Mesenteric fat pad (tissue), 1 donor: ENCODE measurements at regions not wholly inside any gene's neighbourhood (a gene's known extent, or its start where the extent isn't known, plus 50 kb on each side); places are given as distances from the start of the nearest gene placed in this dataset.
"Not testable (repeated sequence)": the region's sequence is repeated elsewhere in the genome, so short reads cannot be mapped to it uniquely, and the experiment has no call there.

ENCODE experiments used
- DNase-seq: peaks from one replicate; pipeline ENCODE4 v3.0.0-alpha.2; 2020; ENCODE audit warnings: low spot score
- donor health status: DM: yes; HTN: yes; CAD: no.

GRCh38 chr17:70691150-70691549 lies 521.8 kb downstream of the KCNJ2 start:
- DNase-seq = no peak

GRCh38 chr17:70699408-70699807 lies 530.1 kb downstream of the KCNJ2 start:
- no peak for DNase-seq

DNA sequence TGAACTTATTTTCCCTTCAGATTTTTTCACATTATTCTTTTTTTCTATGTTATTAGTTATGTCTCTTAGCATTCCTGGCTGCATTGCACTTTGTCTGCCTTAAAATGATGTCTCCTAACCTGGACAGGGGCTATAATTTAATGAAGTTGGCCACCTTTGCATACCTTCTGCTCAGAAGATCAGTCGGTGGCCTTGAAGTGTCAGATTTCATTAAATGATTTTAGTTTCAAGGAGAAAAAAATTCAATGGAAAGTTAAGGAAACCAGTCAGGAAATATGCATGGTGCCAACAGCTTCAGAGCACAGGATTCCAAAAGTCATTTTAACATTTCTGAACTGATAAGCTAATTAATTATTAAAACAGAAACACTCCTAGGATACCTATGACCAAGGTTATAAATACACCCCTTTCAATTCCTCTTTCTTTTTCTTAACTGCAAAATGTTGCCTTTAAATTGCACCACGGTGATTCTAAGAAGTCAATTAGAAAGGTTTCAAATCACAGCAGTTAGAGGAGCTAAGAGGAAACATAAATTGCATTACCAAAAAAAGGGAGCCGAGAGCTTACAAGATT lies 533.4 kb downstream of the KCNJ2 start:
- DNase-seq = no peak

GRCh38 chr17:70709596-70709995 lies 540.3 kb downstream of the KCNJ2 start:
- DNase-seq = no peak

DNA sequence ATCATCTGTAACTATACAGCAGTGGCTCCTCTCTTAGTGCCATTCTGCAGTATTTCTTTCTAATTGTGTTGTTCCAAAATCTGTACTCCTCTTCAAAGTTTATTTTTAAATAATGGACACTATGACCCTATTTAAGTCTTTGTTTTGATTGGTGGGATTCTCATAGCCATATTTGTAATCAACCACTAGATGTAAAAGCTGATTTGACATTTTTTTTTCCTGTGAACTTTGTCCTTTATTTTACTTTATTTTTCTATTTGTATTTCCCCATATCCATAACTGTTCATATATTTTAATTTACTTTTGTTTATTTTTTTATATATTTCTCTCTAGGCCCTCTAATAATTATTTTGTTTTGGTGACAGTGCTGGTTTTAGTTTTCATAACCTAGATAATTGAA lies 544.4 kb downstream of the KCNJ2 start:
- no peak for DNase-seq

- no peak for DNase-seq
Measured at GRCh38 chr17:70716551-70716950, 547.2 kb downstream of the KCNJ2 start.

- no peak for DNase-seq
Measured at GRCh38 chr17:70717042-70717441, 547.7 kb downstream of the KCNJ2 start.

GRCh38 chr17:70736375-70736957 lies 567.1 kb downstream of the KCNJ2 start:
- no peak for DNase-seq

- DNase-seq = no peak
Measured at GRCh38 chr17:70739065-70739464, 569.7 kb downstream of the KCNJ2 start.

- not testable (repeated sequence) for DNase-seq
Measured at GRCh38 chr17:70746574-70746973, 577.2 kb downstream of the KCNJ2 start.

DNA sequence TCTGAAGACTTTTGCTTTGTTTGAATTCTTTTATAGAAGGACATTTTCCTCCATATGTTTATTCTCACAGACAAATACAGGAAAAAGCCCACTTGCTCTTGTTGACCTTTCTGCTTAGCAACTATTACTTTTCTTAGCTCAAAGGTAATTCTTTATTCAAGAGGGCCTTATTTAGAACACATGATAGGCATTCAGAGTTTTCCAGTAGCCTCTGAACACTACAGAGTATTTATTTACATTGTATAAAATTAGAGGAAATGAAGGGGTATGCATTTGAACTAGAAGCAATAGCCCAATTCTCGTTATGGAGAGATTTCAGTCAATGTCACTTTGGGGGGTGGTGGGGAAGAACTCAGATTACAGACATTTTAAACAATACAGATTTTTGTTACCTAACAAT lies 581.7 kb downstream of the KCNJ2 start:
- no peak for DNase-seq

DNA sequence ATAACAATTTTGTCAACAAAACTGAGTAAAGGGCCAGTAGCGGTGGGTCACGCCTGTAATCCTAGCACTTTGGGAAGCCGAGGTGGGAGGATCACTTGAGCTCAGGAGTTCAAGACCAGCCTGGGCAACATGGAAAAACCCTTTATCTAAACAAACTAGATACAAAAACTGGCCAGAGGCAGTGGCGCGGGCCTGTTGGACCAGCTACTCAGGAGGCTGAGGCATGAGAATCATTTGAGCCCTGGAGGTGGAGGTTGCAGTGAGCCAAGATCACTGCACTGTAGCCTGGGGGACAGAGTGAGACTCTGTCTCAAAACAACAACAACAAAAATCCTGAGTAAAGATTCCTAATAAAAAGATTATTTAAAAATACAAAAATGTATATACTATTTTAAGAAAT lies 583.1 kb downstream of the KCNJ2 start:
- DNase-seq = not testable (repeated sequence)

DNA sequence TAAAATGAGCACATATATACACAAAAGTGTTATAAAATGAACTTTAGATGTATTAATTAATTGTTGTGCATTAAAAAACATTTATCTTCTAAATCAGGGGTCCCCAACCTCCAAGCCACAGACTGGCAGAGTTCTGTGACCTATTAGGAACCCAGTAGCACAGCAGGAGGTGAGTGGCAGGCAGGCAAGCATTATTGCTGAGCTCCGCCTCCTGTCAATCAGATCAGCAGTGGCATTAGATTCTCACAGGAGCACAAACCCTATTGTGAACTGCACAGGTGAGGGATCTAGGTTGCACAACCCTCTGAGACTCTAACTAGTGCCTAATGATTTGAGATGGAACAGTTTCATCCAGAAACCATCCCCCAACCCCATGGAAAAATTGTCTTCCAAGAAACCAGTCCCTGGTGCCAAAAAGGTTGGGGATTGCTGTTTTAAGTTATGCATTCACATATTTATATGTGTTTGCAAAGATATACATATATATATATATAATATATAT lies 583.7 kb downstream of the KCNJ2 start:
- no peak for DNase-seq

DNA sequence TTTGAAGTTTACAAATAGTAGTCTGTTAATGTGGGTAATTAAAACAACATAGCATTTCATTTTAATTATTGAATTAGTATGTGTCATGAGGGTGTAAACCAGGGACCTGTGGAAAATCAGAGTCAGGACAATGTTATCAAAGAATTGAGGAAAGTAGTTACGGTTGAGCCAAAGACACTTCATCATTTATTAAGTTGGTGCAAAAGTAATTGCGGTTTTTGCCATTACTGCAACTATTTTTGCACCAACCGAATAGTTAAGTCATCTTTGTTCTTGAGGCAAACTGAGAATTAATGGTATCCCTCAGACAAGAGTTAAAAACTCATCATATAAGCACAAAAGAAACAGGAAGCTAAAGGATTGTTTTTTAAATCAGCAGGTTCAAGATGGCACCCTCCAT lies 593.7 kb downstream of the KCNJ2 start:
- no peak for DNase-seq

GRCh38 chr17:70767102-70767701 lies 597.9 kb downstream of the KCNJ2 start:
- DNase-seq = no peak

DNA sequence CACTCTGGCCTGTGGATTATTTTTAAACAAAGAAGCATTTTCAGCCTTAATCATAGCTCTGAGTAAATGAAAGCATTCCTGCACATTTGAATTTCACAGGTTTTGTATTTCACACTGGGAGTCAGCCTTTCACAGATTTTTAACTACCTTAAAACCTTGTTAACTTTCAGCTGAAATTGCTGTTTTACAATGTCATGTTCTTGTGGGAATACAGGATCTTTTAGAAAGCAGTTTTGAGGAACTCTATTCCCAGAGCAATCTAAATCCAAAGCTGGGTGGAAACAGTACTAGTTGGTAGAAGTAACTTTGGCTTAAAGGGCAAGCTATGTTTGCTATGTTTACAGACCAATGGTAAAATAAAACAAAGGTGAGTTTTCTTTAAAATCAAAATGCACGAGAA lies 600.6 kb downstream of the KCNJ2 start:
- no peak for DNase-seq

GRCh38 chr17:70771804-70772386 lies 602.6 kb downstream of the KCNJ2 start:
- no peak for DNase-seq

DNA sequence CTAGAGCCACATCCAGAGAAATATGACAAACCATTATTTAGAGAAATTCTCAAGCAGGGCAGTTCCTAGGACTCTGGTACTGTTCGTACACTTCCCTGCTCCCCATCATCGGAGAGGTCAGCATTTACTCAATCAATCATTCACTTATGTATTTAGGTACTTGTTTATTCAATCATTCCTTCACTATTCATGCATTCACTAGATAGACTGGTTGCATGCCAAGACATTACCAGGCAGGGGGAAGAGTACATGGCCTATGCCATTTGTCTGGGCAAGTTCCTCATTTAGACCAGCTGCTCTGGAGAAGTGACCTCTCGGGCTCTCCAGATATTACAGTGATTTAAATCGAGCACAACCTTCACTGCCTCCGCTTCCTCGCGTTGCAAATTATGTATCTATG lies 603.4 kb downstream of the KCNJ2 start:
- no peak for DNase-seq

DNA sequence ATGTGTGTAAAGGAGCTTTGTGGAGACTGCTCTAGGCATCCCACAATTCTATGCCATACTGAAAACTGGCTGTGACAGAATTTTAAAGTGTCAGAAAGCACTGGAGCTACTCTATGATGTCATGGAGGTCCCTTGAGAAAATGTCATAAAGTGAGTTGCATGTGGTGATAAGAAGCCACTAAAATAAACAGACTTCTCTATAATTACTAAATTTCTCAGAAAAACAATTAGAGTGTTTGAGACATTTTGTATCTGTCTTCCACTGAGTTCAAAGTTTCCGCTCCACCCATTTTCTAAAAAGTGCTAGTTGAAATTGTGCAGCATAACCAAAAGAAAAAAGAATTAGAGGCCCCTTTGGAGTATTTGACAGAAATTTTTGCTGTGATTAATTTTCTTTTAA lies 603.9 kb downstream of the KCNJ2 start:
- no peak for DNase-seq

- no peak for DNase-seq
Measured at GRCh38 chr17:70774339-70775117, 605.2 kb downstream of the KCNJ2 start.

DNA sequence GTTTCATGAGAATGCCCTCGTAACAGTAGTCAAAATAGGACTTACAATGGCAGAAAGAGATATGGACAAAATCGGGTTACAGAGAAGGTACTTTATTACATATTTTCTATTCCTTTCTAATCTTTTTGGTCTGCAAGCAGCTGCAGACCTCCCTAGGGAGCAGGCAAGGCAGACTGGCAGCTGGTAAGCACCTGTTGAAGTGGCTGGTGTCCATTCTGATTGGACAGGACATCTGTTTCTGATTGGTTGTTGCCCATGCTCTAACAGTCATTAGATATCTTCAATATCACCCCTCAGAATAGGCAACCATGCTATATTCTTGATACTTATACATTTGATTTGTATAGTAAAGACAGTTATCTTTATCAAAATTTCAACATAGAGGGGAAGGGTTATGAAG lies 606.3 kb downstream of the KCNJ2 start:
- DNase-seq = no peak

GRCh38 chr17:70776441-70776840 lies 607.1 kb downstream of the KCNJ2 start:
- no peak for DNase-seq
